ENCODE measurements at regions not wholly inside any gene's neighbourhood (a gene's known extent, or its start where the extent isn't known, plus 50 kb on each side); places are given as distances from the start of the nearest gene placed in this dataset.

- no peak for FAIRE-seq
These were observed 201.2 kb upstream of the MTNR1B start for GRCh38 chr11:92768121-92768840.

- FAIRE-seq, result no peak
These were observed 200.3 kb upstream of the MTNR1B start for GRCh38 chr11:92769112-92769511.

GRCh38 chr11:92770419-92770818 is 199.0 kb upstream of the MTNR1B start:
- no peak for FAIRE-seq

- FAIRE-seq, result no peak
These were observed 198.5 kb upstream of the MTNR1B start for GRCh38 chr11:92770981-92771380.

- FAIRE-seq, result no peak
These were observed 197.8 kb upstream of the MTNR1B start for GRCh38 chr11:92771701-92772100.

GRCh38 chr11:92775003-92775676 is 194.3 kb upstream of the MTNR1B start:
- FAIRE-seq, result no peak

GRCh38 chr11:92776676-92777075 is 192.8 kb upstream of the MTNR1B start:
- FAIRE-seq, result no peak

- no peak for FAIRE-seq
These were observed 189.7 kb upstream of the MTNR1B start for GRCh38 chr11:92779746-92780145.

GRCh38 chr11:92781151-92781550 is 188.3 kb upstream of the MTNR1B start:
- FAIRE-seq, result no peak

GRCh38 chr11:92782806-92783205 is 186.6 kb upstream of the MTNR1B start:
- FAIRE-seq, result no peak

GRCh38 chr11:92784331-92784730 is 185.1 kb upstream of the MTNR1B start:
- FAIRE-seq, result no peak

- FAIRE-seq, result no peak
These were observed 181.8 kb upstream of the MTNR1B start for GRCh38 chr11:92787638-92788037.

- FAIRE-seq, result no peak
These were observed 179.7 kb upstream of the MTNR1B start for GRCh38 chr11:92789761-92790160.

GRCh38 chr11:92790366-92790765 is 179.1 kb upstream of the MTNR1B start:
- FAIRE-seq, result no peak

- no peak for FAIRE-seq
These were observed 178.4 kb upstream of the MTNR1B start for GRCh38 chr11:92790926-92791616.

- FAIRE-seq, result no peak
These were observed 177.6 kb upstream of the MTNR1B start for GRCh38 chr11:92791886-92792285.

- FAIRE-seq, result no peak
These were observed 176.3 kb upstream of the MTNR1B start for GRCh38 chr11:92793189-92793588.

GRCh38 chr11:92794783-92795182 is 174.7 kb upstream of the MTNR1B start:
- FAIRE-seq, result no peak

- FAIRE-seq, result no peak
These were observed 172.7 kb upstream of the MTNR1B start for GRCh38 chr11:92796744-92797143.

GRCh38 chr11:92797874-92798273 is 171.6 kb upstream of the MTNR1B start:
- no peak for FAIRE-seq

- no peak for FAIRE-seq
These were observed 167.8 kb upstream of the MTNR1B start for GRCh38 chr11:92801685-92802084.

- no peak for FAIRE-seq
These were observed 166.8 kb upstream of the MTNR1B start for GRCh38 chr11:92802644-92803043.

GRCh38 chr11:92803391-92803790 is 166.1 kb upstream of the MTNR1B start:
- no peak for FAIRE-seq

- no peak for FAIRE-seq
These were observed 165.0 kb upstream of the MTNR1B start for GRCh38 chr11:92804388-92804966.

Data from endometrium (tissue), 2 donors.